RWPE1 (cell line): ENCODE measurements at regions not wholly inside any gene's neighbourhood (a gene's known extent, or its start where the extent isn't known, plus 50 kb on each side); places are given as distances from the start of the nearest gene placed in this dataset.

ENCODE experiments used
- CTCF ChIA-PET: fragments of 350-600 bp; sonication (Branson Sonifier 250); formaldehyde crosslinking; extraction: SDS; loops from one replicate; lab custom pipeline; 2021; lab: Yijun Ruan, JAX
- POLR2A ChIA-PET: fragments of 400-600 bp; formaldehyde crosslinking; extraction: SDS; loops from one replicate; lab custom pipeline; 2020; ENCODE audit warnings: antibody characterized with exemption; ENCODE audit not compliant: low non-redundant PET; lab: Yijun Ruan, JAX
- DNase-seq: peaks from one replicate; pipeline ENCODE4 v3.0.0; 2012; ENCODE audit warnings: low spot score
- H3K27ac ChIP-seq: fragments of 450-650 bp; 2 replicates; pipeline ENCODE4 v1.5.1; 2017
- CTCF ChIP-seq: fragments of 450-650 bp; conservative IDR thresholded peaks from 2 replicates; pipeline ENCODE4 v1.5.1; 2017; ENCODE audit warnings: low read depth, mild to moderate bottlenecking

- ChIA-PET CTCF (no interaction called here), POLR2A (no interaction called here)
- DNase-seq: no peak
- H3K27ac ChIP-seq: peak overlapping the region; percentile 83
- no peak for TF ChIP-seq CTCF
Observed at GRCh38 chr5:135134691-135135381, 100.8 kb upstream of the PITX1 start.

DNA sequence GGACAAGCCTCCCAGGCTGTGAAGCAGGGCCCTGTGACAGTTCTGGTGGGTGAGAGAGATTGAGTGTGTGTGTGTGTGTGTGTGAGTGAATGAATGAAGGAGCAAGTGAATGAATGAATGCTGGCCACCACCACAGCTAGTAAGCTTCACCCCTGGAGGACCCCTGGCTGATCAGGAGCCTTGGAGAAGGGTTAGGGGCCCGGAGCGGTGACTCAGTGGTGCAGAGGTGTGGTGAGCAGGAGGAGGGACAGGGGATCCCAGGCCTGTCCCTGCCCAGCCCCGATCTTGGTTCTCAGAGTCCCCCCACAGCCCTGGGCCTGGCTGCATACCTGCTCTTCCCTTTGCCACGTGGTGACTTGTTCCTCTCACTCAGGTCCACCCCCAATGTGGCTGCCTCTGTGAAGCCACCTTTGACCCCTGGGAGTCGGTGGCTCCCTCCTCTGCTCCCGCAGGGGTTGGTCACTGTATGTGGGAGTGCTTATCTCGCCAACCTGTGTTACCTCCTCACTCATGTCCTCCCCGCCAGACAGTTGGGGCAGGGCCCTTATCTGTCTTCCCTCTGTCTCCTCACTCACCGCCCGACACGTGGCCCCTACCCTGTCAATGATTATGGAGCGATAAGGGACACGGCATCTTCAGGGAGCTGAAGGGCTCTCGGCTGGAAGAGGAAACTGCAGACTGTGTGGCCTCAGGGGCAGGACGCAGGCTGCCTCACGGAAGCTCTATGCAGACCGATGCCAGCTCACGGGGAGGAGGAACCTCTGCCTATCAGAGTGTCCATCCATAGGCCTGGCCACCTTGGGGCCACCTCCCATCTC is 99.9 kb upstream of the PITX1 start:
- no peak for DNase-seq
- peak overlapping the region; percentile 83 for H3K27ac ChIP-seq
- ChIA-PET CTCF (no interaction called here), POLR2A (no interaction called here)
- TF ChIP-seq CTCF: no peak

GRCh38 chr5:135133181-135133580 is 99.2 kb upstream of the PITX1 start:
- ChIA-PET POLR2A (no interaction called here), CTCF (no interaction called here)
- peak overlapping the region; percentile 83 for H3K27ac ChIP-seq
- no peak for DNase-seq
- TF ChIP-seq CTCF: no peak

GRCh38 chr5:135131801-135132680 is 98.0 kb upstream of the PITX1 start:
- no peak for DNase-seq
- peak overlapping the region; percentile 83 for H3K27ac ChIP-seq
- CTCF ChIA-PET: interaction anchor here (0.6 kb wide), 1 partner anchor 47 kb away, joined by 3 read pairs; no protein-coding TSS in a partner anchor
- POLR2A ChIA-PET: no interaction called here
- TF ChIP-seq CTCF: no peak

- ChIA-PET POLR2A (no interaction called here), CTCF (interaction anchor here (0.7 kb wide), 2 partner anchors 115 to 119 kb away, joined by 3 read pairs; no protein-coding TSS in a partner anchor)
- TF ChIP-seq CTCF: no peak
- DNase-seq: no peak
- peak overlapping the region; percentile 83 for H3K27ac ChIP-seq
Observed at GRCh38 chr5:135130261-135131215, 96.5 kb upstream of the PITX1 start.
